K562 (cell line): ENCODE measurements at regions not wholly inside any gene's neighbourhood (a gene's known extent, or its start where the extent isn't known, plus 50 kb on each side); places are given as distances from the start of the nearest gene placed in this dataset.
A peak's percentile ranks its signal among the peaks of the same experiment; 100 is the strongest.

Experiments
- ATAC-seq: fragments of 200-7000 bp; cut with Tn5 transposase; 3 replicates; pipeline ENCODE4 v1.9.1; 2020; ENCODE audit warnings: moderate library complexity
- BruUV-seq: library from RNA; stranded (reverse); fragments of 400-500 nt; replicated peaks from 2 replicates; lab custom pipeline; 2021; lab: Mats Ljungman, UMichigan
- CTCF ChIA-PET: fragments of 300-600 bp; formaldehyde crosslinking; extraction: SDS; loops from one replicate; lab custom pipeline; 2021; ENCODE audit warnings: low intra/inter-chr PET ratio; lab: Yijun Ruan, JAX
- POLR2A ChIA-PET: fragments of 300-600, 350-650 bp; sonication (Branson Sonifier 250); formaldehyde crosslinking; extraction: SDS; loops from one replicate; lab custom pipeline; 2021; ENCODE audit warnings: antibody characterized with exemption, inconsistent platforms; lab: Yijun Ruan, JAX
- DNase-seq, 4 experiments: peaks; one replicate each; pipeline versions ENCODE4 v3.0.0 to v3.0.0-alpha.2; 2011 to 2018; ENCODE audit warnings: low spot score in 3 of 4, mixed read lengths in 3 of 4; ENCODE audit errors: extremely low read depth in 1 of 4
- FAIRE-seq: peaks from 2 replicates; lab custom pipeline; 2011; peaks lifted over from hg19 to GRCh38; lab: Jason Lieb, UNC
- H2AFZ ChIP-seq: 2 replicates; pipeline ENCODE4 v1.6.0; 2011; ENCODE audit warnings: low read depth, low read length, control low read depth, inconsistent platforms
- H3K27ac ChIP-seq: fragments of 200-600 bp; 3 replicates; pipeline ENCODE4 v1.8.0; 2011; ENCODE audit warnings: low read depth, mild to moderate bottlenecking, control low read depth, inconsistent platforms, low read length, moderate library complexity, mixed read lengths; ENCODE audit errors: extremely low read depth
- H3K27me3 ChIP-seq, 2 experiments: fragments of 300-600 bp in 1 of 2; 2 replicates in 1 of 2; 3 replicates in 1 of 2; pipeline versions ENCODE4 v1.6.0 to v1.8.0; 2011; ENCODE audit warnings: inconsistent platforms in 2 of 2, low read length in 2 of 2, mild to moderate bottlenecking in 1 of 2, mixed read lengths in 1 of 2, moderate library complexity in 1 of 2; ENCODE audit not compliant: control insufficient read depth in 2 of 2, insufficient read depth in 2 of 2
- H3K36me3 ChIP-seq: fragments of 300-600 bp; 3 replicates; pipeline ENCODE4 v1.8.0; 2011; ENCODE audit warnings: mild to moderate bottlenecking, low read length, inconsistent platforms; ENCODE audit not compliant: control insufficient read depth, insufficient read depth
- H3K4me1 ChIP-seq, 2 experiments: fragments of 200-600 bp in 1 of 2; replicated peaks in 1 of 2; 2 replicates in 1 of 2; 3 replicates in 1 of 2; pipeline versions ENCODE4 v1.5.1 to v1.8.0; 2011; ENCODE audit warnings: inconsistent platforms in 2 of 2, low read length in 2 of 2, mild to moderate bottlenecking in 1 of 2, mixed read lengths in 1 of 2, moderate library complexity in 1 of 2; ENCODE audit not compliant: control insufficient read depth in 2 of 2, insufficient read depth in 2 of 2
- H3K4me2 ChIP-seq: 2 replicates; pipeline ENCODE4 v1.6.1; 2011; ENCODE audit warnings: low read length, control low read depth, inconsistent platforms, mixed read lengths; ENCODE audit not compliant: insufficient read depth
- H3K4me3 ChIP-seq: fragments of 200-600 bp; sonication (generic), shearing (Covaris generic); 2 replicates; pipeline ENCODE4 v1.5.1; 2016; ENCODE audit warnings: control low read depth, inconsistent platforms
- H3K79me2 ChIP-seq: fragments of 200-600 bp; 3 replicates; pipeline ENCODE4 v1.8.0; 2011; ENCODE audit warnings: low read length, inconsistent platforms; ENCODE audit not compliant: control insufficient read depth, insufficient read depth
- H3K9ac ChIP-seq, 2 experiments: 2 replicates each; pipeline versions ENCODE4 v1.6.0 to v1.6.1; 2011; ENCODE audit warnings: low read depth in 2 of 2, low read length in 2 of 2, control low read depth in 1 of 2, inconsistent platforms in 1 of 2, mild to moderate bottlenecking in 1 of 2, mixed read lengths in 1 of 2; ENCODE audit not compliant: insufficient read depth in 1 of 2
- H3K9me1 ChIP-seq: one replicate; pipeline ENCODE4 v1.6.0; 2011; ENCODE audit warnings: inconsistent platforms, mild to moderate bottlenecking, low read length, moderate library complexity; ENCODE audit not compliant: control insufficient read depth, insufficient read depth
- H3K9me3 ChIP-seq: replicated peaks from 2 replicates; pipeline ENCODE4 v1.5.1; 2011; ENCODE audit warnings: low read depth, low read length, inconsistent platforms; ENCODE audit not compliant: control insufficient read depth, insufficient read depth
- H4K20me1 ChIP-seq: replicated peaks from 2 replicates; pipeline ENCODE4 v1.6.1; 2011; ENCODE audit warnings: low read length, inconsistent platforms, mixed read lengths; ENCODE audit not compliant: control insufficient read depth, insufficient read depth
- C11orf30 ChIP-seq: fragments of 450-650 bp; IDR thresholded peaks from 2 replicates; pipeline ENCODE4 v1.6.1; 2016; ENCODE audit warnings: low read depth, mild to moderate bottlenecking
- CHD2 ChIP-seq: IDR thresholded peaks from 2 replicates; pipeline ENCODE4 v1.6.1; 2011; ENCODE audit warnings: low read depth, low read length
- MAFF ChIP-seq: IDR thresholded peaks from 2 replicates; pipeline ENCODE4 v1.6.1; 2012; ENCODE audit warnings: low read length, improper control_type of control experiment
- MAFG ChIP-seq: fragments of 450-650 bp; conservative IDR thresholded peaks from 2 replicates; pipeline ENCODE4 v1.6.1; 2016; ENCODE audit warnings: missing genetic modification characterization, missing compliant biosample characterization
- MAFK ChIP-seq: IDR thresholded peaks from 2 replicates; pipeline ENCODE4 v1.6.1; 2011; ENCODE audit warnings: low read length, improper control_type of control experiment
- POLR2H ChIP-seq: IDR thresholded peaks from 2 replicates; pipeline ENCODE4 v1.6.1; 2016; ENCODE audit warnings: missing genetic modification characterization, low read depth, mild to moderate bottlenecking, control low read depth, missing compliant biosample characterization, moderate library complexity
- RHOXF2B ChIP-seq: fragments of 250-450 bp; sonication (Bioruptor Pico); conservative IDR thresholded peaks from 2 replicates; pipeline ENCODE4 v1.5.1; 2021
- SMAD3 ChIP-seq: fragments of 450-650 bp; formaldehyde crosslinking; conservative IDR thresholded peaks from 2 replicates; pipeline ENCODE4 v1.4.0; 2020; ENCODE audit warnings: mild to moderate bottlenecking
- SNIP1 ChIP-seq: fragments of 450-650 bp; IDR thresholded peaks from 2 replicates; pipeline ENCODE4 v1.7.1; 2017; ENCODE audit warnings: low read depth, mild to moderate bottlenecking
- SRSF9 ChIP-seq: fragments of 200-400 bp; formaldehyde crosslinking; IDR thresholded peaks from 2 replicates; pipeline ENCODE4 v1.6.1; 2017; ENCODE audit warnings: low read depth, low read length, borderline replicate concordance
- TRIM24 ChIP-seq, 2 experiments: fragments of 450-650 bp; IDR thresholded peaks; 2 replicates each; pipeline ENCODE4 v1.6.1; 2016
- YBX1 ChIP-seq: fragments of 450-650 bp; IDR thresholded peaks from 2 replicates; pipeline ENCODE4 v1.7.1; 2016; ENCODE audit warnings: mild to moderate bottlenecking
- ZNF239 ChIP-seq: fragments of 250-450 bp; sonication (Bioruptor Pico); IDR thresholded peaks from 2 replicates; pipeline ENCODE4 v1.4.0; 2020; ENCODE audit warnings: mild to moderate bottlenecking
- ZNF316 ChIP-seq: fragments of 450-650 bp; IDR thresholded peaks from 2 replicates; pipeline ENCODE4 v1.6.1; 2016
- WGBS: fragments of 100-300 bp; shearing (Covaris generic); methylation state at CpG from one replicate; pipeline ENCODE4 v1.1.6; 2016; ENCODE audit warnings: low coverage, mixed read lengths; ENCODE audit not compliant: insufficient coverage; ENCODE audit errors: missing lambda C conversion rate; 5-methylcytosine and 5-hydroxymethylcytosine counted together
- in situ Hi-C: fragments of 300-500 bp; cut with MboI; formaldehyde crosslinking; loops from 4 replicates; pipeline ENCODE4 v1.15.0; 2018; ENCODE audit warnings: inconsistent platforms, mixed read lengths
- intact Hi-C: fragments of 100-400 bp; cut with micrococcal nuclease; formaldehyde crosslinking; loops from 2 replicates; pipeline ENCODE4 v1.14.2; 2022
- TF ChIP-seq, protein P1 (sequence below): fragments of 250-450 bp; sonication (Bioruptor Pico); IDR thresholded peaks from 2 replicates; pipeline ENCODE4 v1.5.0; 2021; ENCODE audit warnings: mild to moderate bottlenecking, borderline replicate concordance
- TF ChIP-seq, protein P2 (sequence below): sonication (generic); formaldehyde crosslinking; IDR thresholded peaks from 2 replicates; pipeline ENCODE4 v1.5.0; 2020; ENCODE audit warnings: missing genetic modification reagents
- TF ChIP-seq, protein P3 (sequence below): fragments of 250-450 bp; sonication (Bioruptor Pico); IDR thresholded peaks from 2 replicates; pipeline ENCODE4 v1.4.0; 2020

DNA sequence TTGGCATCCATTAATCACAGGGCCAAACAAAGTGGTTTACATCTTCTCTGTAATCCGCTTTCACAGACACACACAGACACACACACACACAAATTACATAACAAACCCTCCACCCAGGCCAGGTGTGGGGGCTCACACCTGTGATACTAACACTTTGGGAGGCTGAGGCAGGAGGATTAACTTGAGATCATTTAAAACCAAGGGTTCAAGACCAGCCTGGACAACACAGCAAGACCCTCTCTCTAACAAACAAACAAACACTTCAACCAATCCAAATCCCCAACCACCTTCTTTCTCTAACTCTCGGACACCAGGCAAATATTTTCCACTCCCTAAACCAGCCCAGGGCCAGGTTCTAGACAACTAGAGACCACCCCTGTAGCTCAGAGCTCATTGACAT lies 79.5 kb upstream of the XPO1 start (continued):
- no peak for TF ChIP-seq RHOXF2B (CRISPR knock-in tag)
- no peak for TF ChIP-seq TRIM24 (IDR thresholded peaks at IDR 0.05)
- no peak for TF ChIP-seq CHD2
- no peak for TF ChIP-seq POLR2H (tag)
- TF ChIP-seq SMAD3 (CRISPR knock-in tag), result no peak
- TF ChIP-seq SNIP1, result no peak
- TF ChIP-seq SRSF9, result no peak

DNA sequence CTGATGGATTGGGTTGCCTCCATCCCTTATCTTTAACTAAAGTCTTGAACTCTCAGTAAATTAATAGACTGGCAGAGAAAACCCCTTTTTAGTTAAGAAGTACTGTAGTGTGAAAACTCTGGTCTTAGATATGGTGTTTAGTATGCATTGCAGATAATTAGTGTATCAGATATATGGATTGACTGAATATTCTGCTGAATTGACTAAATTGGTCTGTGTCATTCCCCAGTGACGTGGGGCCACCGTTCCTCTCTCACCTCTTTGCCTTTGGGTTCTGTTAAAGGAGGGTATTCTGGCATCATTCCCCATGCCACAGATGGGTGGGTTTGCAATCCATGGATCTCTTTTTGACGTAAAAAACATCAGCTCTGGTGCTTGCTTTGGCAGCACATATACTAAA lies 67.1 kb upstream of the XPO1 start:
- no peak overlapping the region for H3K27ac ChIP-seq
- CTCF ChIA-PET, result no interaction called here
- no peak overlapping the region for H3K9ac ChIP-seq
- no peaks in the 10 kb centered on the region for H3K9me1 ChIP-seq
- H3K79me2 ChIP-seq, result no peaks in the 10 kb centered on the region
- FAIRE-seq, result no peak
- no peak for ATAC-seq
- H3K27me3 ChIP-seq, result no peaks in the 10 kb centered on the region
- intact Hi-C loops, result no loop called here
- no peaks in the 10 kb centered on the region for H3K36me3 ChIP-seq
- in situ Hi-C loops, result no loop called here
- no peak for DNase-seq
- 41% methylated on average over 3 of the region's 3 CpGs for WGBS
- no peaks in the 10 kb centered on the region for H4K20me1 ChIP-seq
- no TSS peak for BruUV-seq
- H2AFZ ChIP-seq, result no peak overlapping the region
- no peak overlapping the region for H3K4me2 ChIP-seq
- POLR2A ChIA-PET, result no interaction called here
- H3K9me3 ChIP-seq, result no peaks in the 10 kb centered on the region
- peak; percentile 61; the same call in 1 of the 2 replicates for TF ChIP-seq MAFF
- TF ChIP-seq, protein P1, sequence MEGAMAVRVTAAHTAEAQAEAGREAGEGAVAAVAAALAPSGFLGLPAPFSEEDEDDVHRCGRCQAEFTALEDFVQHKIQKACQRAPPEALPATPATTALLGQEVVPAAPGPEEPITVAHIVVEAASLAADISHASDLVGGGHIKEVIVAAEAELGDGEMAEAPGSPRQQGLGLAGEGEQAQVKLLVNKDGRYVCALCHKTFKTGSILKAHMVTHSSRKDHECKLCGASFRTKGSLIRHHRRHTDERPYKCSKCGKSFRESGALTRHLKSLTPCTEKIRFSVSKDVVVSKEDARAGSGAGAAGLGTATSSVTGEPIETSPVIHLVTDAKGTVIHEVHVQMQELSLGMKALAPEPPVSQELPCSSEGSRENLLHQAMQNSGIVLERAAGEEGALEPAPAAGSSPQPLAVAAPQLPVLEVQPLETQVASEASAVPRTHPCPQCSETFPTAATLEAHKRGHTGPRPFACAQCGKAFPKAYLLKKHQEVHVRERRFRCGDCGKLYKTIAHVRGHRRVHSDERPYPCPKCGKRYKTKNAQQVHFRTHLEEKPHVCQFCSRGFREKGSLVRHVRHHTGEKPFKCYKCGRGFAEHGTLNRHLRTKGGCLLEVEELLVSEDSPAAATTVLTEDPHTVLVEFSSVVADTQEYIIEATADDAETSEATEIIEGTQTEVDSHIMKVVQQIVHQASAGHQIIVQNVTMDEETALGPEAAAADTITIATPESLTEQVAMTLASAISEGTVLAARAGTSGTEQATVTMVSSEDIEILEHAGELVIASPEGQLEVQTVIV (CRISPR knock-in tag), result no peak
- TF ChIP-seq, protein P2, sequence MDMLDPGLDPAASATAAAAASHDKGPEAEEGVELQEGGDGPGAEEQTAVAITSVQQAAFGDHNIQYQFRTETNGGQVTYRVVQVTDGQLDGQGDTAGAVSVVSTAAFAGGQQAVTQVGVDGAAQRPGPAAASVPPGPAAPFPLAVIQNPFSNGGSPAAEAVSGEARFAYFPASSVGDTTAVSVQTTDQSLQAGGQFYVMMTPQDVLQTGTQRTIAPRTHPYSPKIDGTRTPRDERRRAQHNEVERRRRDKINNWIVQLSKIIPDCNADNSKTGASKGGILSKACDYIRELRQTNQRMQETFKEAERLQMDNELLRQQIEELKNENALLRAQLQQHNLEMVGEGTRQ (CRISPR knock-in tag), result no peak
- peak; percentile 81 for TF ChIP-seq ZNF316
- TF ChIP-seq YBX1, result no peak
- TF ChIP-seq ZNF239 (CRISPR knock-in tag), result no peak
- TF ChIP-seq, protein P3, sequence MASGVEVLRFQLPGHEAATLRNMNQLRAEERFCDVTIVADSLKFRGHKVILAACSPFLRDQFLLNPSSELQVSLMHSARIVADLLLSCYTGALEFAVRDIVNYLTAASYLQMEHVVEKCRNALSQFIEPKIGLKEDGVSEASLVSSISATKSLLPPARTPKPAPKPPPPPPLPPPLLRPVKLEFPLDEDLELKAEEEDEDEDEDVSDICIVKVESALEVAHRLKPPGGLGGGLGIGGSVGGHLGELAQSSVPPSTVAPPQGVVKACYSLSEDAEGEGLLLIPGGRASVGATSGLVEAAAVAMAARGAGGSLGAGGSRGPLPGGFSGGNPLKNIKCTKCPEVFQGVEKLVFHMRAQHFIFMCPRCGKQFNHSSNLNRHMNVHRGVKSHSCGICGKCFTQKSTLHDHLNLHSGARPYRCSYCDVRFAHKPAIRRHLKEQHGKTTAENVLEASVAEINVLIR, result no peak
- TF ChIP-seq C11orf30, result peak; percentile 75
- TF ChIP-seq MAFG (tag), result peak; percentile 68
- TF ChIP-seq MAFK, result peak; percentile 39; the same call in 1 of the 2 replicates
- TF ChIP-seq, all 486 proteins: peak for 5
- Histone ChIP-seq H3K4me3 (no peak overlapping the region), H3K4me1 (no peaks in the 10 kb centered on the region)
